ENCODE measurements at regions not wholly inside any gene's neighbourhood (a gene's known extent, or its start where the extent isn't known, plus 50 kb on each side); places are given as distances from the start of the nearest gene placed in this dataset.

- H4K20me1 ChIP-seq (ENCODE audit: insufficient read depth, low read length) = no peaks in the 10 kb centered on the region
- Mint-ChIP-seq H3K4me3 (ENCODE audit: unreplicated experiment) (no peak overlapping the region), H3K27me3 (ENCODE audit: low read depth, unreplicated experiment) (no peaks in the 10 kb centered on the region), H3K36me3 (ENCODE audit: low read depth, unreplicated experiment) (no peaks in the 10 kb centered on the region), H3K4me1 (ENCODE audit: low read depth, unreplicated experiment) (peaks cover 18% of the 10 kb centered on the region), H3K27ac (ENCODE audit: unreplicated experiment) (no peak overlapping the region), H3K9me3 (ENCODE audit: unreplicated experiment) (peaks cover 5% of the 10 kb centered on the region)
- H2AFZ ChIP-seq (ENCODE audit: low read depth, low read length) = peak overlapping the region; percentile 59
- H3K4me2 ChIP-seq (ENCODE audit: low read length) = peak overlapping the region; percentile 70
- no peaks in the 10 kb centered on the region for H3K79me2 ChIP-seq (ENCODE audit: insufficient read depth, low read length)
- no peaks in the 10 kb centered on the region for H3K9me3 ChIP-seq (ENCODE audit: insufficient read depth, low read depth, low read length)
- H3K4me1 ChIP-seq (ENCODE audit: insufficient read depth, low read length) = peaks cover 14% of the 10 kb centered on the region
- peak overlapping the region; percentile 31 for H3K9ac ChIP-seq (ENCODE audit: low read length)
- peak overlapping the region; percentile 80 for H3K27ac ChIP-seq (ENCODE audit: low read depth, low read length)
- FAIRE-seq (no peak), DNase-seq (ENCODE audit: low read depth) (no peak)
- no peak overlapping the region for H3K4me3 ChIP-seq (ENCODE audit: insufficient read depth, low read depth, low read length)
- no peak for TF ChIP-seq EZH2 (IDR thresholded peaks at IDR 0.05; ENCODE audit: insufficient read depth, low read length)
- TF ChIP-seq, protein P1, sequence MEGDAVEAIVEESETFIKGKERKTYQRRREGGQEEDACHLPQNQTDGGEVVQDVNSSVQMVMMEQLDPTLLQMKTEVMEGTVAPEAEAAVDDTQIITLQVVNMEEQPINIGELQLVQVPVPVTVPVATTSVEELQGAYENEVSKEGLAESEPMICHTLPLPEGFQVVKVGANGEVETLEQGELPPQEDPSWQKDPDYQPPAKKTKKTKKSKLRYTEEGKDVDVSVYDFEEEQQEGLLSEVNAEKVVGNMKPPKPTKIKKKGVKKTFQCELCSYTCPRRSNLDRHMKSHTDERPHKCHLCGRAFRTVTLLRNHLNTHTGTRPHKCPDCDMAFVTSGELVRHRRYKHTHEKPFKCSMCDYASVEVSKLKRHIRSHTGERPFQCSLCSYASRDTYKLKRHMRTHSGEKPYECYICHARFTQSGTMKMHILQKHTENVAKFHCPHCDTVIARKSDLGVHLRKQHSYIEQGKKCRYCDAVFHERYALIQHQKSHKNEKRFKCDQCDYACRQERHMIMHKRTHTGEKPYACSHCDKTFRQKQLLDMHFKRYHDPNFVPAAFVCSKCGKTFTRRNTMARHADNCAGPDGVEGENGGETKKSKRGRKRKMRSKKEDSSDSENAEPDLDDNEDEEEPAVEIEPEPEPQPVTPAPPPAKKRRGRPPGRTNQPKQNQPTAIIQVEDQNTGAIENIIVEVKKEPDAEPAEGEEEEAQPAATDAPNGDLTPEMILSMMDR (IDR thresholded peaks at IDR 0.05; ENCODE audit: insufficient read depth, low read depth, low read length) = no peak
- H3K27me3 ChIP-seq (ENCODE audit: insufficient read depth, low read length) = no peaks in the 10 kb centered on the region
- no peaks in the 10 kb centered on the region for H3K36me3 ChIP-seq (ENCODE audit: insufficient read depth, low read length)
These were observed 120.7 kb downstream of the TBXT start for GRCh38 chr6:166046982-166047381.

DNA sequence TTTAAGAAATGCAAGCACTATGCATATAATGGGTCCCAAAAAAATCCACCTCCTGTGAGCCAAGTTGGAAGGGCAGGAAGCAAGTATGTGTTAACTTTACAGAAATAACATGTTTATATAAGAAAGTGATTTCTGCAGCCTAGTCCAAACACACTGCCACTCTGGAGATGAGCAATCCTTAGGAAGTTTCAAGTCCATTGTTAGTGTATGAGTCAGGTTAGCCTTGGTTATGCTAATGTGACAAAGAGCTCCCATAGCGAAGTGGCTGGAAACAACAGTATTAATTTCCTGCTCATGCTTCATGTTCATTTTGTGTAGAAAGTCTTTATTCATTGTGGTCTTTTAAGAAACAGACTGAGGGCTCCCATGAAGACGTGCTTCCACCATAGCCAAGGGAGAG, 121.4 kb downstream of the TBXT start:
- no peak overlapping the region for H3K4me3 ChIP-seq (ENCODE audit: insufficient read depth, low read depth, low read length)
- peak; percentile 98 for FAIRE-seq
- peaks cover 18% of the 10 kb centered on the region for H3K4me1 Mint-ChIP-seq (ENCODE audit: low read depth, unreplicated experiment)
- no peaks in the 10 kb centered on the region for H4K20me1 ChIP-seq (ENCODE audit: insufficient read depth, low read length)
- no peaks in the 10 kb centered on the region for H3K9me3 ChIP-seq (ENCODE audit: insufficient read depth, low read depth, low read length)
- H3K27ac Mint-ChIP-seq (ENCODE audit: unreplicated experiment) = peak overlapping the region; percentile 72
- no peaks in the 10 kb centered on the region for H3K36me3 Mint-ChIP-seq (ENCODE audit: low read depth, unreplicated experiment)
- H3K36me3 ChIP-seq (ENCODE audit: insufficient read depth, low read length) = no peaks in the 10 kb centered on the region
- H2AFZ ChIP-seq (ENCODE audit: low read depth, low read length) = peak overlapping the region; percentile 59
- no peaks in the 10 kb centered on the region for H3K27me3 Mint-ChIP-seq (ENCODE audit: low read depth, unreplicated experiment)
- DNase-seq (ENCODE audit: low read depth) = peak; percentile 95
- peak overlapping the region; percentile 80 for H3K27ac ChIP-seq (ENCODE audit: low read depth, low read length)
- no peaks in the 10 kb centered on the region for H3K27me3 ChIP-seq (ENCODE audit: insufficient read depth, low read length)
- H3K9ac ChIP-seq (ENCODE audit: low read length) = peak overlapping the region; percentile 31
- H3K4me1 ChIP-seq (ENCODE audit: insufficient read depth, low read length) = peaks cover 14% of the 10 kb centered on the region
- H3K4me3 Mint-ChIP-seq (ENCODE audit: unreplicated experiment) = no peak overlapping the region
- H3K79me2 ChIP-seq (ENCODE audit: insufficient read depth, low read length) = no peaks in the 10 kb centered on the region
- H3K4me2 ChIP-seq (ENCODE audit: low read length) = peak overlapping the region; percentile 70
- TF ChIP-seq EZH2 (IDR thresholded peaks at IDR 0.05; ENCODE audit: insufficient read depth, low read length) = no peak
- TF ChIP-seq, protein P1 (IDR thresholded peaks at IDR 0.05; ENCODE audit: insufficient read depth, low read depth, low read length) = no peak
- H3K9me3 Mint-ChIP-seq (ENCODE audit: unreplicated experiment) = peaks cover 5% of the 10 kb centered on the region

DNA sequence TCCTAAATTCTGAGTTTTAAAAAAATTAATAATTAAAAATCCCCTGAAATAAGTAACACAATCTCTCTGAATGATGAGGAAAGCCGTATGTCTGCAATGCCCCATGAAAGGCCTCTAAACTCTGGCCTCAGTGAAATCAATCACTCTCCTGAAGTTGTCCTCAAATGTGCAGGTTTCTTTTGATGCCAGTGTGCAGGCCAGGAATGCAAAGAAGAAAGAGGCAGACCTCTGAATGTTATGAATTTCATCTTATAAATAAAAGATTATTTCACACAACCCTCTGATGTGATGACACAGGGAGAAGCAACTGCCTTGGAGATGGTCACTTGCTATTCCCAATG, 121.8 kb downstream of the TBXT start:
- no peak overlapping the region for H3K4me3 ChIP-seq (ENCODE audit: insufficient read depth, low read depth, low read length)
- TF ChIP-seq, protein P1 (IDR thresholded peaks at IDR 0.05; ENCODE audit: insufficient read depth, low read depth, low read length) = no peak
- TF ChIP-seq EZH2 (IDR thresholded peaks at IDR 0.05; ENCODE audit: insufficient read depth, low read length) = no peak
- peak overlapping the region; percentile 36 for H3K4me2 ChIP-seq (ENCODE audit: low read length)
- Mint-ChIP-seq H3K4me1 (ENCODE audit: low read depth, unreplicated experiment) (peaks cover 18% of the 10 kb centered on the region), H3K9me3 (ENCODE audit: unreplicated experiment) (peaks cover 5% of the 10 kb centered on the region), H3K4me3 (ENCODE audit: unreplicated experiment) (no peak overlapping the region), H3K27me3 (ENCODE audit: low read depth, unreplicated experiment) (peaks cover 2% of the 10 kb centered on the region), H3K36me3 (ENCODE audit: low read depth, unreplicated experiment) (no peaks in the 10 kb centered on the region), H3K27ac (ENCODE audit: unreplicated experiment) (no peak overlapping the region)
- no peak overlapping the region for H3K9ac ChIP-seq (ENCODE audit: low read length)
- no peaks in the 10 kb centered on the region for H4K20me1 ChIP-seq (ENCODE audit: insufficient read depth, low read length)
- no peaks in the 10 kb centered on the region for H3K9me3 ChIP-seq (ENCODE audit: insufficient read depth, low read depth, low read length)
- H3K4me1 ChIP-seq (ENCODE audit: insufficient read depth, low read length) = peaks cover 14% of the 10 kb centered on the region
- no peaks in the 10 kb centered on the region for H3K36me3 ChIP-seq (ENCODE audit: insufficient read depth, low read length)
- no peak for DNase-seq (ENCODE audit: low read depth)
- no peak for FAIRE-seq
- no peak overlapping the region for H2AFZ ChIP-seq (ENCODE audit: low read depth, low read length)
- H3K27me3 ChIP-seq (ENCODE audit: insufficient read depth, low read length) = no peaks in the 10 kb centered on the region
- H3K79me2 ChIP-seq (ENCODE audit: insufficient read depth, low read length) = no peaks in the 10 kb centered on the region
- peak overlapping the region; percentile 40 for H3K27ac ChIP-seq (ENCODE audit: low read depth, low read length)
